HL-60/S4 treated with phorbol 12-myristate 13-acetate at 8.2 ng/mL for 4 days and 3 days (cell line): ENCODE measurements at regions not wholly inside any gene's neighbourhood (a gene's known extent, or its start where the extent isn't known, plus 50 kb on each side); places are given as distances from the start of the nearest gene placed in this dataset.

Experiments used
- in situ Hi-C: fragments of 300-500 bp; cut with MboI; formaldehyde crosslinking; loops from 2 replicates; pipeline ENCODE4 v1.15.0; 2022; ENCODE audit warnings: low sequenced_read_pairs

- in situ Hi-C loops = no loop called here
Measured at GRCh38 chr2:12300927-12301326, 415.8 kb upstream of the TRIB2 start.

GRCh38 chr2:12302140-12302539 is 414.6 kb upstream of the TRIB2 start:
- in situ Hi-C loops = no loop called here

- in situ Hi-C loops = no loop called here
Measured at GRCh38 chr2:12302691-12303090, 414.0 kb upstream of the TRIB2 start.

- in situ Hi-C loops = no loop called here
Measured at GRCh38 chr2:12303181-12304030, 413.3 kb upstream of the TRIB2 start.

- in situ Hi-C loops = no loop called here
Measured at GRCh38 chr2:12304564-12305171, 412.1 kb upstream of the TRIB2 start.

GRCh38 chr2:12305931-12306330 is 410.8 kb upstream of the TRIB2 start:
- in situ Hi-C loops = no loop called here

- in situ Hi-C loops = no loop called here
Measured at GRCh38 chr2:12310399-12310798, 406.3 kb upstream of the TRIB2 start.

- in situ Hi-C loops = no loop called here
Measured at GRCh38 chr2:12313445-12314126, 403.1 kb upstream of the TRIB2 start.

GRCh38 chr2:12314127-12314760 is 402.5 kb upstream of the TRIB2 start:
- in situ Hi-C loops = no loop called here

- in situ Hi-C loops = no loop called here
Measured at GRCh38 chr2:12315224-12315623, 401.5 kb upstream of the TRIB2 start.

GRCh38 chr2:12316476-12316875 is 400.3 kb upstream of the TRIB2 start:
- in situ Hi-C loops = no loop called here

- in situ Hi-C loops = no loop called here
Measured at GRCh38 chr2:12317286-12317685, 399.4 kb upstream of the TRIB2 start.

- in situ Hi-C loops = no loop called here
Measured at GRCh38 chr2:12317814-12318426, 398.8 kb upstream of the TRIB2 start.

GRCh38 chr2:12318427-12319057 is 398.2 kb upstream of the TRIB2 start:
- in situ Hi-C loops = no loop called here

GRCh38 chr2:12320027-12320734 is 396.6 kb upstream of the TRIB2 start:
- in situ Hi-C loops = no loop called here

- in situ Hi-C loops = no loop called here
Measured at GRCh38 chr2:12320991-12321641, 395.6 kb upstream of the TRIB2 start.

GRCh38 chr2:12321886-12322285 is 394.9 kb upstream of the TRIB2 start:
- in situ Hi-C loops = no loop called here

- in situ Hi-C loops = no loop called here
Measured at GRCh38 chr2:12325806-12326205, 390.9 kb upstream of the TRIB2 start.

GRCh38 chr2:12326449-12327190 is 390.1 kb upstream of the TRIB2 start:
- in situ Hi-C loops = no loop called here
